SIG-M5 treated with dmso at 0.1 percent for 504 hours (cell line): ENCODE measurements at regions not wholly inside any gene's neighbourhood (a gene's known extent, or its start where the extent isn't known, plus 50 kb on each side); places are given as distances from the start of the nearest gene placed in this dataset.
A peak's percentile ranks its signal among the peaks of the same experiment; 100 is the strongest.
"Not testable (repeated sequence)": the region's sequence is repeated elsewhere in the genome, so short reads cannot be mapped to it uniquely, and the experiment has no call there.

Experiments used
- DNase-seq: peaks from one replicate; lab custom pipeline; 2025; ENCODE audit not compliant: unreplicated experiment; lab: John Stamatoyannopoulos, UW

GRCh38 chr4:147220833-147221232 lies 260.1 kb upstream of the EDNRA start:
- DNase-seq, result peak; percentile 1

- DNase-seq, result no peak
Measured at GRCh38 chr4:147222906-147223305, 258.0 kb upstream of the EDNRA start.

GRCh38 chr4:147223576-147223975 lies 257.3 kb upstream of the EDNRA start:
- DNase-seq, result no peak

- DNase-seq, result no peak
Measured at GRCh38 chr4:147236806-147237205, 244.1 kb upstream of the EDNRA start.

GRCh38 chr4:147244786-147245185 lies 236.1 kb upstream of the EDNRA start:
- no peak for DNase-seq

- DNase-seq, result no peak
Measured at GRCh38 chr4:147246096-147246495, 234.8 kb upstream of the EDNRA start.

- DNase-seq, result not testable (repeated sequence)
Measured at GRCh38 chr4:147246528-147246927, 234.4 kb upstream of the EDNRA start.

- no peak for DNase-seq
Measured at GRCh38 chr4:147247579-147247978, 233.3 kb upstream of the EDNRA start.

- DNase-seq, result no peak
Measured at GRCh38 chr4:147250062-147250461, 230.8 kb upstream of the EDNRA start.

GRCh38 chr4:147255268-147255667 lies 225.6 kb upstream of the EDNRA start:
- not testable (repeated sequence) for DNase-seq

- DNase-seq, result not testable (repeated sequence)
Measured at GRCh38 chr4:147259271-147259670, 221.6 kb upstream of the EDNRA start.

- DNase-seq, result no peak
Measured at GRCh38 chr4:147284256-147284835, 196.6 kb upstream of the EDNRA start.

GRCh38 chr4:147284935-147285334 lies 196.0 kb upstream of the EDNRA start:
- DNase-seq, result no peak

GRCh38 chr4:147285751-147286150 lies 195.1 kb upstream of the EDNRA start:
- DNase-seq, result no peak

GRCh38 chr4:147286846-147287587 lies 193.9 kb upstream of the EDNRA start:
- no peak for DNase-seq

- peak; percentile 1 for DNase-seq
Measured at GRCh38 chr4:147287588-147287890, 193.4 kb upstream of the EDNRA start.

- no peak for DNase-seq
Measured at GRCh38 chr4:147288512-147288911, 192.4 kb upstream of the EDNRA start.

GRCh38 chr4:147289181-147289580 lies 191.7 kb upstream of the EDNRA start:
- DNase-seq, result no peak

- not testable (repeated sequence) for DNase-seq
Measured at GRCh38 chr4:147292604-147293313, 188.1 kb upstream of the EDNRA start.

- not testable (repeated sequence) for DNase-seq
Measured at GRCh38 chr4:147293314-147293677, 187.6 kb upstream of the EDNRA start.

- no peak for DNase-seq
Measured at GRCh38 chr4:147299205-147299604, 181.7 kb upstream of the EDNRA start.

GRCh38 chr4:147303174-147303872 lies 177.6 kb upstream of the EDNRA start:
- no peak for DNase-seq
